HG03135 (cell line): ENCODE measurements at regions not wholly inside any gene's neighbourhood (a gene's known extent, or its start where the extent isn't known, plus 50 kb on each side); places are given as distances from the start of the nearest gene placed in this dataset.
"Not testable (repeated sequence)": the region's sequence is repeated elsewhere in the genome, so short reads cannot be mapped to it uniquely, and the experiment has no call there.

Experiments
- ATAC-seq: cut with Tn5 transposase; IDR thresholded peaks from one replicate; pipeline ENCODE4 v1.9.1; 2021; ENCODE audit warnings: mild to moderate bottlenecking, moderate library complexity; ENCODE audit not compliant: unreplicated experiment

DNA sequence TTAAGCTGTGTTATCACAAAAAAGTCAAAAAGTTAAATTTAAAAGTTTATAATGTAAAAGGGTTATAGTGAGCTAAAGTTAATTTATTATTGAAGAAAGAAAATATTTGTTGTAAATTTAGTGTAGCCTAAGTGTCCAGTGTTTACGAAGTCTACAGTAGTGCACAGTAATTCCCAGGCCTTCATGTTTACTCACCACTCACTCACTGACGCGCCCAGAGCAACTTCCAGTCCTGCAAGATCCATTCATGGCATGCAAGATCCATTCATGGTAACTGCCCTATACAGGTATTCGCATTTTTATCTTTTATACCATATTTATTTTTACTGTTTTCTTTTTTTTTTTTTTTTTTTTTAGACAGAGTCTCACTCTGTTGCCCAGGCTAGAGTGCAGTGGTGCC lies 69.5 kb downstream of the TPRA1 start:
- no peak for ATAC-seq

DNA sequence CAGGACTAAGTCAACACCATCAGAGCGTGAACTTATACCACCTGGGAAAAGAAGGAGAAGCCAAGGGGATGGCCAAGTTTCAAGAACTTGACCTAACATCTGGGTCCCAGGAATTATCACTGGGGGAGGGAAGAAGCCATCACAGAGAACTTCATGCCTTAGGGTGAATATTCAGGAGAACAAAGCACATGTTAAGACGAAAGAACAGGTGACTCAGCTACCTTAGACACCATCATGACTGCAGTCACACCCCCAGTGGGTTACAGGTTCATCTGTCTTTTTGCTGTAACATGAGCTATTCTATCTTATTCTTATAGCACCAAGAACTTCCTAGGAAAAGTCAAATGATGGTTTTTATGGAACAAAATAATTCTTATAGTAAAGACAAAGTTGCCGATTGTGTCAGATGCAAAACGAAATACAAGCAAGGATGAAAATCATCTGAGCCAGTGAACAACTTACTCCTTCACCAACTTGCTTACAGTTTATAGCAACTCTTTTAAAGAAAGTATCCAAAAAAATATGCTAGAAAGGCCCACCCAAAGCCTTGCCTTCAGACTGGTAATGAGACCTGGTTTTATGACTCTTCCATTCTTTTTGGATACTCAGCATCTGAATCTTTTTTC lies 72.0 kb downstream of the TPRA1 start:
- ATAC-seq, result no peak

DNA sequence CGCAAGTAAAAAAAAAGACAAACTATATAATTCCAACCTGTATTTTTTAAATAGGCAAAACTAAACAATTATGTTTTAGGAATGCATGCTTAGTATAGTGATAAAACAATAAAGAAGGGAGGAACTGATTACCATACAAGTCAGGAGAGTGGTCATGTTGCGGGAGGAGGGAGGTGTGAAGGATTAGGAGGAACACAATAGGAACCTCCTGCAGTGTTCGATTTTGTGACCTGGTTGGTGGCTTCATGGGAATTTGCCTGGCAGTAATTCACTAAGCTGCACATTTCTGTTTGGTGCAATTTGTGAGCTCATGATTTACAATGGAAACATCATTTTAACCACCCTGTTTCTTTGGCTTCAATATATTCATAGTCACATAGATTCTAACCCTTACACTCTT lies 78.3 kb downstream of the TPRA1 start:
- no peak for ATAC-seq

DNA sequence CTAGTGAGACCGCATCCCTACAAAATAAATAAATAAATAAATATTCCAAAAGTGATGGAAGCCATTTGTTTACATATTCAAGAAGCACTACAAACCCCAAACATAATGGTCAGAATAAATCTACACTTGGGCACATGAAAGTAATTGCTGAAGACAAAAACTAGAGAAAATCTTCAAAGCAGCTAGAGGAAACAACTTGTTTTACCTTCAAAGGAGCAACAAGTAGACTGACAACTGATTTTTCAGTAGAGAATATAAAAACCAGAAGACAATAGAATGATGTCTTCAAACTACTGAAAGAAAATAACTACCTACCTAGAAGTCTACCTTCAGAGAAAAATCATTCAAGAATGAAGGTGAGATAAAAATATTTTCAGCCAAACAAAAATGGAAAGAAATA lies 89.4 kb downstream of the TPRA1 start:
- no peak for ATAC-seq

DNA sequence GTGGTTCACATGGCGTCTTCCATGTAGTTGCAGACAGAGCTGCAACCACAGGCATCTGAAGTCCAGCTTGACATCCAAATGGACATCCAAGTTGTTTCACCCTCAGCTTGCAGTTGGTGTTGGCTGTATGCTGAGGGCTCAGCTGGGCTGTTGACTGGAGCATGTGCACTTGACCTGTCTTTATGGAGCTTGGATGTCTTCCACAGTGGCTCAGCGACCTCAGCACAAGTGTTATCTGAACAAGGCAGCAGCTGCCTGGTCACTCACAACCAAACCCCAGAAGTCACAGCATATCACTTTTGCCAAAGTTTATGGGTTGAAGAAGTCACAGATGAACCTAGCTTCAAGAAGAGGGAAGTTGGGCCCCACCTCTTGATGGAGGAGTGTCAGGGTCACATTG lies 92.9 kb downstream of the TPRA1 start:
- ATAC-seq, result no peak

DNA sequence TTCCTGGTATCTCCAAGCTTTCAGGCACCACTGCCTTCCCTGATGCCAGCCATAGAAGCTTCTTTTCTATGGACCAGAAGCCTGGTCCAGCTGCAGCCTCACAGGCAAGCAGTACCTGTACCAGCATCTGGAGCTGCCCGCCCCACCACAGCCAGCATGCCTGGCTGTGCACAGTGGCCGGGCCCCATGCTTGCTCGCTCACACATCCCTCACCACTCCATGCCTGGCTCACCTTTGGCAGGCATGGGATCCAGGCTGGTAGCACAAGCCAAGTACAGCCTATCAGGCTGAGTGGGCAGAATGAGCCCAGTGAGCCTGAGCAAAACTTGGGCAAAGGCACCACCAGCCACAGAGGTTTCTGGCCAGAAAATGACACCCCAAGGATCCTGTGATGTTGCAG lies 93.4 kb downstream of the TPRA1 start:
- ATAC-seq, result no peak

DNA sequence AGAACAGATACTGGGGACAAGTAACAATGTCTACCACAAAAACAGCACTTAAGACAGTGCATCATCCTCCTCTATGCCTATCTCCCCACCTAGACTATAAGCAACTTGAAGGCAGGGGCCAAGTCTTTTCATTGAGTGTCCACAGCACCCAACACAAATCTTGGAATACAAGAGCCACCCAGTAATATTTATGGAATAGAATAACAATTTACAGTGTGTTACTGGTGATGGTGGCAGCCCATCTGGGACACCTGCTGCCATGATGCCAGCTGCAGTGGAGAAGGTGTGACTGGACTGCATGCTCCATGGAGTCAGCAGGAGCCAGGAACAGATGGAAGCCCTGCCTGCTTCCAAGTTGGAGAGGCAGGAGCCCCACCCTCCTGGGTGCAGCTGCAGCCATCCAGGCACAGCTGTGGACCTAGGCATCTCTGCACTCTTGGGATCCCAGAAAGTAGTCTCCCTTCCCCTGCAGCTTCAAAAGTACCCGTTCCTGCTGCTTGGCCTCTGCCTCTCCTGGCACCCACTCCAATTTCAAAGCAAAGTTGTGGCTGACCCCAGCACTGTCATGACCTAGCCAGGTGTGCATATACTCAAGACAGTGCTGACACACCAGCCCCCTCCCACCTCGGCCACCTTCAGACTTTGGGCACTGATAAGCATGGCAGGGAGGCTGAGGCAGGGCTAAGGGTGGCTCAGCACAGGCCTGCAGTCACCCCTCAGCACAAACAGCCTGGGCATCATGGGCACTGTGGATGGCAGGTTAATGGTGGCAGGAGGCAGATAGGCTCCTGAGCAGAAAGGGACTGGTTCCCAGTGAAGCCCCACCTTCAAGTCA lies 94.5 kb downstream of the TPRA1 start:
- ATAC-seq, result no peak

DNA sequence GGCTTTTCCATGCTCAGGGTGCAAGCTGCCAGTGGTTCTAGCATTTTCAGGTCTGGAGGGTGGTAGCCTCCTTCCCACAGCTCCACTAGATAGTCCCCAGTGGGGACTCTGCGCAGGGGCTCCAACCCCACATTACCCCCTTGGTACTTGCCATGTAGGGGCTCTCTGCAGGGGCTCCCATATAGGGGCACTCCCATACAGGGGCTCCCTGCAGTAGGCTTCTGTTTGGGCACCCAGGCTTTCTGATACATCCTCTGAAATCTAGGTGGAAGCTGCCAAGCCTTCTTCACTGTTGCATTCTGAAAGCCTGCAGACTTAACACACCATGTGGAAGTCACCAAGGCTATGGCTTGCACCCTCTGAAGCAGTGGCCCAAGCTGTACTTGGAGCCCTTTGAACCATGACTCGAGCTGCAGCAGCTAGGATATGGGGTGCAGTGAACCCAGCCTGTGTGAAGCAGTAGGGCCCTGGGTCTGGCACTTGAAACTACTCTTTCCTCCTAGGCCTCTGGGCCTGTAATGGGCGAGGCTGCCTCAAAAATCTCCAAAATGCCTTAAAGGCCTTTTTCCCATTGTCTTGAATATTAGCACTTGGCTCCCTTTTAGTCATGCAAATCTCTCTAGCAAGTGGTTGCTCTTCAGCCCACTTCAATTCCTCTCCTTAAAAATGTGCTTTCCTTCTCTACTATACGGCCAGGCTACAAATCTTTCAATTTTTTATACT lies 96.4 kb downstream of the TPRA1 start:
- no peak for ATAC-seq

DNA sequence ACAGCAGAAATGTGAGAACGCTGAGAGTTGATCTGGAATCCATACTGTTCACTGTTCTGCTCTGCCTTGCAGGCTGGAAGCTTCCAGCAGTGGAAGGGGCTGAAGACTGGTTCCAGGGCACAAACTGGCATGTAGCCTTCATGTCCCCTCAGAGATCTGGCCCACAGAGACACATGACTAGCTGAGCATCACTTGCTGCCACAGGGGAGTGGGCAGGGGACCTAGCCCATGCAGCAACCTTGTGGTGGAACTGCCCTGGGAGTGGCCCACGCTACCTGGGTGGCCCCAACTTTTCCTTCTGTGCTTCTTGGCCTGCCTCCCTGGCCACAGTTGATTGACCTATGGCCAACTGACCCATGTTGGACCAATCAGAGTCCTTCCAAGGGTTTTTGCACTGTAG lies 98.1 kb downstream of the TPRA1 start:
- ATAC-seq, result no peak

DNA sequence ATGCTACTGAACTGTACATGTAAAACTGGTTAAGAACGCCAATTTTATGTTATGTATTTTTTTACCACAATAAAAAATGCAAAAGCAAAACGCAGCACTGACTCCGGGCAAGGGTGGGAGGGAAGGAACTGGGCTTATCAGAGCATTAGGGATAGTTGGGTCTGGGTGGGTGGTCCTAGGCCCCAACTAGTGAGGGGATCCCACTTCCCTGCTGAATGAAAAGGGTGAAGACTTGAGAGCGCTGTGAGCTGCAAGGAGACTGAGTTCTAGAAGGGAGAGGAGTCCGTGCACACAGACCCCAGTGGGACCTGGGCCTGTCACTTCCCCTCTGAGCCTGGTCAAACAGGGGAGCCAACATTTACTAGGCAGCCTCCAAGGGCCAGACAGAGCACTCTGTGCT lies 98.6 kb downstream of the TPRA1 start:
- no peak for ATAC-seq

DNA sequence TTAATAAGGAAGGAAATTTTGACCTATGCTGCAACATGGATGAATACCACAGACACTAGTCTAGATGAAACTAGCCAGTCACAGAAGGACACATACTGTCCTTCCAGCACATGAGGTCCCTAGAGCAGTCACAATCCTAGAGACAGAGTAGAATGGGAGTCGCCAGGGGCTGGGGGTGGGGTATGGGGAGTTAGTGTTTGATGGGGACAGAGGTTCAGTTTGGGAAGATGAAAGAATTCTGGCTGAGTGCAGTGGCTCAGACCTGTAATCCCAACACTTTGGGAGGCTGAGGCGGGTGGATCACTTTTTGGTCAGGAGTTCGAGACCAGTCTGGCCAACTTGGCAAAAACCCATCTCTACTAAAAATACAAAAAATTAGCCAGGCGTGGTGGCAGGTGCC lies 99.2 kb downstream of the TPRA1 start:
- ATAC-seq, result no peak

DNA sequence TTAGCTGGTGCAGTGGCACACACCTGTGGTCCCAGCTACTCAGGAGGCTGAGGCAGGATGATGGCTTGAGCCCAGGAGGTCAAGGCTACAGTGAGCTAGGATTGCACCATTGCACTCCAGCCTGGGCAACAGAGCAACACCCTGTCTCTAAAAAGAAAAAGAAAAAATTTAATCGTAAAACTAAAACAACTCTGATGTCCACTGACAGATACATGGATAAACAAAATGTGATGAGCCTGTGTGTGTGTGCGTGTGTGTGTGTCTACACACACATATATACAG lies 99.6 kb downstream of the TPRA1 start:
- not testable (repeated sequence) for ATAC-seq

DNA sequence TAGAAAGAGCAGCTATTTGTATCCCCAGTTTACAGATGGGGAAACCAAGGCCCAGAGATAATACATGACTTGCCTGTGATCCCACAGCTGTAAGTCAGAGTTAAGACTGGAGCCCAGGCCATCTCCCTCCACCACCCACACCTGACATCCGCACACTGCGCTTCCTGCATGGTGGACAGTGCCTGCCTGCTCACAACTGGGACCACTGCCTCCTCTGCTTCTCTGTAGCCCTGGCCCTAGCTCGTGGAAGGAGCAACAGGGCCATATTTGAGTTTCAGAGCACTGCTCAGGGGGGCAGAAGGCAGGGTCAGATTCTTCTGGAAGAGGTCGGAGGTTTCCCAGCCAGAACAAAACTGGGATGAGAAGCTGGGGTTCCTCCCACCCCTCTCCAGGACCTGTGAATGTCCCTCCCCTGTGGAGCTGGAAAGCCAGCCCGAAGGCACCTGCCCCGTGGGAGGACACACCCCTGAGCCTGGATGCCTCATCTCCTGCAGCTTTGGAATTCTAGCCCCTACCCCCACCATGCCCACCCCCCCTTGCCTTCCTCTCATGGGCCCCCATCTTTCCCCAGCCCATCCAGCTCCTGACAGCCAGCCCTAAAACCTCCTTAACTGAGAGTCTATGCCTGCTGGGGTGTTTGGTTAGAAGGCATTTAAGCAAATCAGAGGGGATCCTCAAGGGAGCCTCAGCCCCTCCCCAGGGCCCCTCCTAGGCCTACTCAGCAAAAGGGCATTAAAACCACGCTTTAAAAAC lies 100.1 kb downstream of the TPRA1 start:
- no peak for ATAC-seq

DNA sequence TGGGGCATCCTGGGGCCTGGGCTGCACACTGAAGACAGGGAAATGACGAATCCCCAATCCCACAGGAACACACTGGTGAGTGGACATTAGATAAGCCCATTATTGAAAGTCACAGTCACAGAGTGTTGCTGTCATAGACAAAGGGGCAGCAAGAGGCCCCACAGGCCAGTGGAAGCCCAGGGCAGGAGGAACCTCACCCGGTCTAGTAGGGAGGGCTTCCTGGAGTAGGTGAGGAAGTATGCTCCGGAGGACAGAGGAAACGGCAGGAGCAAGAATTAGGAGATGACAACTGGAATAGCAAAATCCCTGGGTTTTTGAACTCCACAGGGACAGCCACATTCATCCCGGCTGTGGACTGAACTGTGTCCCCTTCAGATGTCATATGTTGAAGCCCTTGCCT lies 101.2 kb downstream of the TPRA1 start:
- ATAC-seq, result no peak

DNA sequence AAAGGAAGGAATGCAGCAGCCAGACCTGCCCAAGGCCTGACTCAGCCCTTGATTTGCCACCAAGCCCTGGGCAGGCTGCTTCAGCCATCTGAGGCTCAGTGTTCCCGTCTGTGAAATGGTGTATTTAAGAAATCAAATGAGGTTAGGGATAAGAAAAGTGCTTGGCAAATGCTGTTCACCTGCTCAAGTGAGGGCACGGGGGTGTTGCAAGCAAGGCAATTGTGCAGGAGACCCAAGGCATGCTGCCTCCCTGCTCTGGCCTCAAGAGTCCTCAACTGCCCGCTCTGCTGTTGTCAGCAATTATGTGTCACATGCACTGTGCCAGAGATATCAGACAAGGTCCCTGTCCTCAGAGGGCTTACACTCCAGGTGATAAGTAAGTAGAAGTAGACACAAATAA lies 101.8 kb downstream of the TPRA1 start:
- no peak for ATAC-seq

DNA sequence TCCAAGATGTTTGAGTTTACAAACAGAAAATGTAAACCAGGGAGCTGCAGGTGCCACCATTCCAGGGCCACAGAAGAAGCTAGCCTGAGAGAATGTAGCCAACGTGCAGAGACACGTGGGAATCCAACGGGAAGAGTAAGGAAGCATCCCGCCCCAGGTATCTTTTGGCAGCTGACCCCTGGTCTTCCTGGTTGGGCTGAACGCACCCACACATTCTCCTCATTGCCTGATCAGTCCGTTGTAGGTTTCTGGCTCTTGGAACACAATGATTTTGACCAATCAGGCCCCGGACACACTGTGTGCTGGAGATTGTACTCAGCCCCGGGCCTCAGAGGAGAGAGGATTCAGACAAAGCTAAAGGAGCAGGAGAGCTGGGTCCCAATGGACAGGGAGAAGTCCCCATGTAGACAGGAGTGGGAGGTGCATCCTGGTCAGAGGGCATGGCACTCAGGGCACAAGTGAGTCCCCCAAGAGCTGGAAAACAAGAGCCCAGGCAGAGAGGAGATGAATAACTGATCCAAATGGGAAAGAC lies 102.3 kb downstream of the TPRA1 start:
- ATAC-seq, result no peak

DNA sequence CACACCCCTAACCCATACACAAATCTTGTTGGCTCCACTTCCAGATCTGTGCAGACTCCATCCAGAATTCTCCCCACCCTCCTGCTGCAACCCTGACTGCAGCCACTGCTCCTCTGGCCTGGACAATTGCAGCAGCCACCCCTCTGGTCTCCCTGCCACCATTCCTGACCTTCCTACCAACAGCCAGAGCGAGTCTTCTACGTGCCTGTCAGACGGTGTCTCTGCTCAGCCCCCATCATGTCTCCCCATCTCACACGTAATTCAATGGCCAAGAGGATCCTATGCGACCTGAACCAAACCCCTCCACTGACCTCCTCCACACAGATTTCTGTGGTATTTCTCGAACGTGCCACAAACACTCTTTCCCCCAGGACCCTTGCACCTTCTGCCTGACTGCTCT lies 103.3 kb downstream of the TPRA1 start:
- no peak for ATAC-seq

DNA sequence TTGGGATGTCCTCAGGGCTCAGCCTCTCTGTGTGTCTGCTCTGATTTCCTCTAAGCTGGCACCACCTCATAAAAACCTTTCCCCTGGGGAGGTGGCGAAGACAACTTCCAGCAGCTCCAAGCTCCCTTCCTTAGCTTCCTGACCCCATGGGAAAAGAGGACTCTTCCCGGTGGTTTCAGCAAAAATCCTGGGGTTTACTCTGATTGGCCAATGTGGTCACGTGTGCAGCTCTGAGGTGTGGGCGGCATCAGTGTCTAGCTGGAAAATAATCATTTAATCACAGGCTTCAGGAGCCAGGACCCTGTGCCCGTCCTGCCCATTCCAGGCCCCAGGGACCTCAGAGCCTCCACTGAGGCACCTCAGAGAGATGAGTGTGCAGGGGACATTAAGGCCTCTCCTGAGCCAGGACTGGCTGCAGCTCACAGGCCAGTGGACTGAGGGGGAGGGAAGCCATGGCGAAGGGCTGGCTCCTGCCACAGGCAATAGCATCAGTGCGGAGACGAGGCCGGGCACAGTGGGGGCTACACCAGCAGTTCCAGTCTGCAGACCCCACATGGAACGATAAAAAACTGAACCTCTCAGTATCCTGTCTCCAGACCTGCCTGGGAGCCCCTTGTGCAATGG lies 104.1 kb downstream of the TPRA1 start:
- ATAC-seq, result no peak

DNA sequence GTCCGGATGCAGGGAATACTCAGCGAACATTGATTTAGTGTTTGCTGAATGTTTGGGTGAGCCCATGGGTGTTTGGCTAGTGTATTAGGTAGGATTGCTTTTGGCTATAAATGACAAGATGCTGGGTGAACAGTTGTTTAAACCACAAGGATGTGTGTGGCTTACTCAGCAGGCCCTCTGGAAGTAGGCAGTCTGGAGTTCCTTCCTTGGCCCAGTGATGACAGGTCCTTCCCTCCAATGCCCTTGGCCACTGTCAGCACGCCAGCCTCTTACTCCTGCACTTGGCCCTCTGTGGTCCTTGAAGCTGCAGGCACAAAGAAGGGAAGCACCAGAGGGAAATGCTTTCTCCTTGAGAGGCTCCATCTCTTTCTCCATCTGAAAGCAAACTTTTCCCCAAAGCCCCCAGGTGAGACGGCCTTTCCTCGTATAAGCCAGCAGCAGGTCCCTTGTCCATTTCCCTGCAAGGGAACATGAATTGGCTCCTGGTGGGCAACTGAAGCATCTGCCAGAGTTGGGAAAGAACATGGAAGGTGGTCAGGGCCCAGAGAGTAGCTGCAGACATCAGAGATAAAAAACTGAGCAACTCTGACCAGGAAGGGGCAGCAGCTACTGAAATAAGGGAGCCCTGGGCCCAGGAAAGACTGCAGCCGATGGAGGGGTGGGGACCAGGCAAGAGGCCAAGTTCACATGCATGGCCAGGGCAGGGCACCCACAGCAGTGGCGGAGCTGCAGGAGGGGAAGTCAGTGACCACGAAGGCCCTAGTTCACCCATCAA lies 105.0 kb downstream of the TPRA1 start:
- no peak for ATAC-seq
